B cell (primary cell): ENCODE measurements at regions not wholly inside any gene's neighbourhood (a gene's known extent, or its start where the extent isn't known, plus 50 kb on each side); places are given as distances from the start of the nearest gene placed in this dataset.

ENCODE experiments used
- ATAC-seq: fragments of 200-7000 bp; cut with Tn5 transposase; one replicate; pipeline ENCODE4 v1.10.0; 2021; ENCODE audit warnings: low read depth, mild to moderate bottlenecking, moderate number of reproducible peaks, moderate library complexity
- CTCF ChIA-PET: fragments of 350-600 bp; sonication (Branson Sonifier 250); formaldehyde crosslinking; loops from one replicate; lab custom pipeline; 2021; ENCODE audit warnings: antibody characterized with exemption, inconsistent platforms; lab: Charles Lee
- POLR2A ChIA-PET: fragments of 350-600 bp; sonication (Branson Sonifier 250); formaldehyde crosslinking; loops from one replicate; lab custom pipeline; 2021; ENCODE audit warnings: antibody characterized with exemption; lab: Charles Lee
- DNase-seq: peaks from one replicate; pipeline ENCODE4 v3.0.0; 2013
- H2AFZ ChIP-seq: 2 replicates; pipeline ENCODE4 v1.6.1; 2012; ENCODE audit warnings: mild to moderate bottlenecking, low read depth, low read length; ENCODE audit not compliant: insufficient read depth, poor library complexity, severe bottlenecking
- H3K27ac ChIP-seq, 2 donors: 1 replicate in 1 of 2; 2 replicates in 1 of 2; pipeline ENCODE4 v1.5.1; 2012 to 2013; ENCODE audit warnings: low read length in 2 of 2, mild to moderate bottlenecking in 2 of 2, moderate library complexity in 1 of 2
- H3K27me3 ChIP-seq, 4 experiments: fragments of 200-600 bp in 1 of 4; sonication (generic) in 1 of 4; replicated peaks in 1 of 4; 1 replicate in 2 of 4; 2 replicates in 2 of 4; pipeline versions ENCODE4 v1.6.1 to v1.7.0; 2013 to 2016; ENCODE audit warnings: low read length in 3 of 4, mild to moderate bottlenecking in 2 of 4, mixed read lengths in 1 of 4, moderate library complexity in 1 of 4; ENCODE audit not compliant: insufficient read depth in 4 of 4, control insufficient read depth in 3 of 4; ENCODE audit errors: control extremely low read depth in 1 of 4
- H3K36me3 ChIP-seq, 2 experiments: replicated peaks in 1 of 2; 1 replicate in 1 of 2; 2 replicates in 1 of 2; pipeline versions ENCODE4 v1.6.1 to v1.7.1; 2013; ENCODE audit warnings: low read length in 1 of 2; ENCODE audit not compliant: insufficient read depth in 2 of 2, control insufficient read depth in 1 of 2; ENCODE audit errors: control extremely low read depth in 1 of 2, extremely low read depth in 1 of 2
- H3K4me1 ChIP-seq, 2 donors: fragments of 200-600 bp in 1 of 2; sonication (generic) in 1 of 2; 1 replicate in 1 of 2; 2 replicates in 1 of 2; pipeline versions ENCODE4 v1.5.1 to v1.6.1; 2013 to 2017; ENCODE audit warnings: low read length in 2 of 2; ENCODE audit not compliant: control insufficient read depth in 2 of 2, insufficient read depth in 2 of 2
- H3K4me2 ChIP-seq: replicated peaks from 2 replicates; pipeline ENCODE3; 2012; ENCODE audit warnings: mild to moderate bottlenecking, low read depth, low read length; ENCODE audit not compliant: poor library complexity, severe bottlenecking
- H3K4me3 ChIP-seq, 5 experiments: fragments of 200-600 bp in 1 of 5; sonication (generic) in 1 of 5; 1 replicate in 3 of 5; 2 replicates in 2 of 5; pipeline versions ENCODE4 v1.5.1 to v1.7.0; 2011 to 2016; ENCODE audit warnings: low read length in 4 of 5, mild to moderate bottlenecking in 4 of 5, low read depth in 2 of 5, control low read depth in 1 of 5, moderate library complexity in 1 of 5; ENCODE audit not compliant: insufficient read depth in 1 of 5; ENCODE audit errors: control extremely low read depth in 1 of 5, extremely low read depth in 1 of 5
- H3K79me2 ChIP-seq: fragments of 200-600 bp; sonication (generic); one replicate; pipeline ENCODE4 v1.6.0; 2016; ENCODE audit warnings: low read length; ENCODE audit not compliant: control insufficient read depth, insufficient read depth
- H3K9ac ChIP-seq: fragments of 200-600 bp; sonication (generic); 2 replicates; pipeline ENCODE4 v1.6.1; 2017; ENCODE audit warnings: mild to moderate bottlenecking, low read length, moderate library complexity
- H3K9me3 ChIP-seq, 3 donors: one replicate each; pipeline versions ENCODE4 v1.6.1 to v1.7.1; 2013; ENCODE audit warnings: low read length in 2 of 3; ENCODE audit not compliant: control insufficient read depth in 2 of 3, insufficient read depth in 1 of 3; ENCODE audit errors: control extremely low read depth in 1 of 3
- H4K20me1 ChIP-seq: 2 replicates; pipeline ENCODE4 v1.6.0; 2012; ENCODE audit warnings: mild to moderate bottlenecking, low read length; ENCODE audit not compliant: insufficient read depth, control insufficient read depth, poor library complexity, severe bottlenecking
- H3K27ac Mint-ChIP-seq: one replicate; pipeline ENCODE4 v1.8.0; 2021; ENCODE audit warnings: mixed read lengths
- H3K27me3 Mint-ChIP-seq: one replicate; pipeline ENCODE4 v1.8.0; 2021; ENCODE audit warnings: mixed read lengths
- H3K4me1 Mint-ChIP-seq: one replicate; pipeline ENCODE4 v1.8.0; 2021; ENCODE audit warnings: mixed read lengths
- H3K4me3 Mint-ChIP-seq: one replicate; pipeline ENCODE4 v1.8.0; 2021; ENCODE audit warnings: mixed read lengths
- H3K9me3 Mint-ChIP-seq: one replicate; pipeline ENCODE4 v1.8.0; 2022; ENCODE audit warnings: mixed read lengths; ENCODE audit not compliant: insufficient read depth
- CTCF ChIP-seq: fragments of 200-600 bp; IDR thresholded peaks from one replicate; pipeline ENCODE4 v1.8.0; 2022; ENCODE audit warnings: antibody characterized with exemption, mild to moderate bottlenecking
- EZH2 ChIP-seq: IDR thresholded peaks from 2 replicates; pipeline ENCODE4 v1.6.1; 2012; ENCODE audit warnings: borderline replicate concordance, low read depth, mild to moderate bottlenecking, moderate library complexity, low read length; ENCODE audit not compliant: insufficient read depth, poor library complexity, severe bottlenecking
- WGBS: methylation state at CpG from one replicate; pipeline ENCODE4 v1.1.5; 2013; ENCODE audit warnings: missing lambda C conversion rate; ENCODE audit not compliant: insufficient coverage; 5-methylcytosine and 5-hydroxymethylcytosine counted together
- intact Hi-C: fragments of 100-400 bp; cut with micrococcal nuclease; formaldehyde crosslinking; loops from one replicate; pipeline ENCODE4 v1.10.0; 2022

- intact Hi-C loops, result no loop called here
- no peak overlapping the region for H3K4me3 Mint-ChIP-seq
- no peak overlapping the region for H3K27ac ChIP-seq
- no peaks in the 10 kb centered on the region for H3K4me1 Mint-ChIP-seq
- no peak for ATAC-seq
- ChIA-PET CTCF (no interaction called here), POLR2A (no interaction called here)
- no peaks in the 10 kb centered on the region for H3K79me2 ChIP-seq
- no peak for DNase-seq
- no peak overlapping the region for H3K4me3 ChIP-seq
- H3K36me3 ChIP-seq, result no peaks in the 10 kb centered on the region
- no peaks in the 10 kb centered on the region for H3K9me3 ChIP-seq
- H3K9ac ChIP-seq, result no peak overlapping the region
- H3K4me2 ChIP-seq, result no peak overlapping the region
- no peaks in the 10 kb centered on the region for H4K20me1 ChIP-seq
- no peaks in the 10 kb centered on the region for H3K27me3 Mint-ChIP-seq
- no peak overlapping the region for H3K27ac Mint-ChIP-seq
- no peaks in the 10 kb centered on the region for H3K4me1 ChIP-seq
- TF ChIP-seq EZH2 (no peak), CTCF (no peak)
- H3K27me3 ChIP-seq, result no peaks in the 10 kb centered on the region
- no CpG with 5 or more reads among the region's 1 CpG for WGBS
- H2AFZ ChIP-seq, result no peak overlapping the region
- H3K9me3 Mint-ChIP-seq, result no peaks in the 10 kb centered on the region
Measured at GRCh38 chr14:35220920-35221319, 71.3 kb upstream of the PSMA6 start.

- no peaks in the 10 kb centered on the region for H3K27me3 ChIP-seq
- no peak overlapping the region for H3K4me3 ChIP-seq
- no peak overlapping the region for H3K27ac Mint-ChIP-seq
- H3K27me3 Mint-ChIP-seq, result no peaks in the 10 kb centered on the region
- no peaks in the 10 kb centered on the region for H3K79me2 ChIP-seq
- H3K4me2 ChIP-seq, result no peak overlapping the region
- intact Hi-C loops, result no loop called here
- ATAC-seq, result no peak
- ChIA-PET POLR2A (no interaction called here), CTCF (no interaction called here)
- H2AFZ ChIP-seq, result no peak overlapping the region
- H3K4me3 Mint-ChIP-seq, result no peak overlapping the region
- TF ChIP-seq CTCF (no peak), EZH2 (no peak)
- WGBS, result no CpG with 5 or more reads among the region's 3 CpGs
- no peaks in the 10 kb centered on the region for H4K20me1 ChIP-seq
- H3K9me3 Mint-ChIP-seq, result no peaks in the 10 kb centered on the region
- no peak overlapping the region for H3K27ac ChIP-seq
- no peaks in the 10 kb centered on the region for H3K9me3 ChIP-seq
- H3K36me3 ChIP-seq, result no peaks in the 10 kb centered on the region
- DNase-seq, result no peak
- no peaks in the 10 kb centered on the region for H3K4me1 ChIP-seq
- H3K4me1 Mint-ChIP-seq, result no peaks in the 10 kb centered on the region
- no peak overlapping the region for H3K9ac ChIP-seq
Measured at GRCh38 chr14:35221462-35221861, 70.7 kb upstream of the PSMA6 start.
